Ovary (tissue), 3 donors: ENCODE measurements at regions not wholly inside any gene's neighbourhood (a gene's known extent, or its start where the extent isn't known, plus 50 kb on each side); places are given as distances from the start of the nearest gene placed in this dataset.

Source experiments
- CTCF ChIP-seq, 3 donors: fragments of 450-650 bp in 2 of 3; fragments of 200-600 bp in 1 of 3; IDR thresholded peaks; one replicate each; pipeline versions ENCODE4 v1.5.1 to v1.8.0; 2016 to 2022; ENCODE audit warnings: antibody characterized with exemption in 3 of 3, mild to moderate bottlenecking in 1 of 3
- EP300 ChIP-seq: sonication (generic); formaldehyde crosslinking; IDR thresholded peaks from one replicate; pipeline ENCODE4 v1.6.1; 2017; ENCODE audit warnings: antibody characterized with exemption
- POLR2A ChIP-seq: fragments of 450-650 bp; IDR thresholded peaks from one replicate; pipeline ENCODE4 v1.6.1; 2017; ENCODE audit warnings: antibody characterized with exemption, mild to moderate bottlenecking, moderate library complexity
- donor health status: DM: no; HTN: no; CAD: no.

GRCh38 chr2:7524195-7524594, 607.0 kb downstream of the RNF144A start:
- TF ChIP-seq POLR2A: no peak
- no peak for TF ChIP-seq CTCF (IDR thresholded peaks at IDR 0.05)
- TF ChIP-seq EP300: no peak
